ENCODE measurements at regions not wholly inside any gene's neighbourhood (a gene's known extent, or its start where the extent isn't known, plus 50 kb on each side); places are given as distances from the start of the nearest gene placed in this dataset.

DNA sequence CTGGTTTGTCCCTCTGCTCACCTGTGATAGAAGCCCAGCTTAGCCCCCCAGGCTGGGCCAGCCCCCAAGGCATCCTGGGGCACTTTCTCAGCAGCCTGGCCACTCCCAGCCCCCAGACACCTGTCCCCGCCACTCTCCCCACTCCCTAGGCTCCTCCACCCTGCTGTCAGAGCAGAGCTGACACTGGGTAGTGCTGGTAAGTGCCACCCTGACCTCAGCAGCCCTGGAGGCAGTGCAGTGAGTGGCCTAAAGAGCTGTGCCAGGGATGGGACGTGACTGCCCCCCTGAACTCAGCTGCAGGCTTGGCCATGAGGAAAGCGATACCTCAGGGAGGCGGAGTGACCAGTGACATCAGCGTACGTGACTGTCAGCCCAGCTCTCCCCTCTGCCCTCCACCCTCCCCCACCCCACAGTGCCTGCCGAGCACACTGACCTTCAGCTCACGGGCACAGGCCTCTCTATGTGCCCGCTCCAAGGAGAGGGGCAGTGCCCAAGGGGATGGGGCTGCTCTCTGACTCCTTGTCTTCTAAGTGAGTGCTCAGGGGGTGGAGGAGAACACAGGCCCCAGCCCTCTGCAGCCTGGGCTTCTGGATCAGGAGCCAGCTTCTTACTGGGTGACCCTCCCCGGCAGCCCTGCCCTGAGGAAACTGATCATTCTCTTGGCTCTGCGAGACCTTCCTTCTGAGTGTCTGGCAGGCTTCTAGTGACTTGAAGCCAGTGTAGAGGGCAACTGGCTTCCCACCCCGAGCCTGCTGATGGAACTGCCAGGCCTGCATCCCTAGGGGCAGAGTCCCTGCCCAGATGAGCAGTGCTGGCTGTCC lies 172.7 kb downstream of the MRPL14 start:
- Histone ChIP-seq H3K27me3 (ENCODE audit: control insufficient read depth, insufficient read depth, low read length) (no peaks in the 10 kb centered on the region), H3K36me3 (ENCODE audit: control insufficient read depth, insufficient read depth, low read length) (no peaks in the 10 kb centered on the region), H3K4me3 (ENCODE audit: low read depth, low read length) (no peak overlapping the region)
- DNase-seq (ENCODE audit: low read depth): no peak
- TF ChIP-seq, protein P1, sequence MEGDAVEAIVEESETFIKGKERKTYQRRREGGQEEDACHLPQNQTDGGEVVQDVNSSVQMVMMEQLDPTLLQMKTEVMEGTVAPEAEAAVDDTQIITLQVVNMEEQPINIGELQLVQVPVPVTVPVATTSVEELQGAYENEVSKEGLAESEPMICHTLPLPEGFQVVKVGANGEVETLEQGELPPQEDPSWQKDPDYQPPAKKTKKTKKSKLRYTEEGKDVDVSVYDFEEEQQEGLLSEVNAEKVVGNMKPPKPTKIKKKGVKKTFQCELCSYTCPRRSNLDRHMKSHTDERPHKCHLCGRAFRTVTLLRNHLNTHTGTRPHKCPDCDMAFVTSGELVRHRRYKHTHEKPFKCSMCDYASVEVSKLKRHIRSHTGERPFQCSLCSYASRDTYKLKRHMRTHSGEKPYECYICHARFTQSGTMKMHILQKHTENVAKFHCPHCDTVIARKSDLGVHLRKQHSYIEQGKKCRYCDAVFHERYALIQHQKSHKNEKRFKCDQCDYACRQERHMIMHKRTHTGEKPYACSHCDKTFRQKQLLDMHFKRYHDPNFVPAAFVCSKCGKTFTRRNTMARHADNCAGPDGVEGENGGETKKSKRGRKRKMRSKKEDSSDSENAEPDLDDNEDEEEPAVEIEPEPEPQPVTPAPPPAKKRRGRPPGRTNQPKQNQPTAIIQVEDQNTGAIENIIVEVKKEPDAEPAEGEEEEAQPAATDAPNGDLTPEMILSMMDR (IDR thresholded peaks at IDR 0.05; ENCODE audit: insufficient read depth, low read length, poor library complexity, severe bottlenecking): no peak

DNA sequence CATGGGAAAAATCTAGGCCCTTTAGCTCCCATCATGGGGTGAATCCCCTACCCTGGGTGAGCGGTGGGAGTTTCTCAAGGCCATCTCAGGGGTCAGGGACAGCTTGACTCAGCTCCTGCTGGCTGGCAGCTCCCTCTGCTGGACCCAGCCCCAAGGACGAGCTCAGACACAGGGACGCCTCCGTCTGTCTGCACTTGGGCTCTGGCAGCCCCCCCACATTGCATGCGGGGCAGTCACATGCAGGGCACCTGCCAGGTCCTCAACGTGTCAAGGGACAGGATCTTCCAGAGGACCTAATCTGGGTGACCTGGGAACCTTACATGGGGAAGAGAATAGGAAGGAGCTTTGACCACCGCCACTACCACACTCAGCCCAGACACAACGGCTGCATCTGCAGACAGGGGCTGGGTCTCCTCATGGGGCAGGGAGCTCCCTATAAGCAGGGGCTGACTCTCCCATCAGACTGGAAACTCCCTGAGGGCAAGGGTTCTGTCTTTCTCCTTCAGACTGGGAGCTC lies 173.4 kb downstream of the MRPL14 start:
- no peak for DNase-seq (ENCODE audit: low read depth)
- Histone ChIP-seq H3K27me3 (ENCODE audit: control insufficient read depth, insufficient read depth, low read length) (no peaks in the 10 kb centered on the region), H3K4me3 (ENCODE audit: low read depth, low read length) (no peak overlapping the region), H3K36me3 (ENCODE audit: control insufficient read depth, insufficient read depth, low read length) (no peaks in the 10 kb centered on the region)
- TF ChIP-seq, protein P1 (IDR thresholded peaks at IDR 0.05; ENCODE audit: insufficient read depth, low read length, poor library complexity, severe bottlenecking): peak; percentile 50

DNA sequence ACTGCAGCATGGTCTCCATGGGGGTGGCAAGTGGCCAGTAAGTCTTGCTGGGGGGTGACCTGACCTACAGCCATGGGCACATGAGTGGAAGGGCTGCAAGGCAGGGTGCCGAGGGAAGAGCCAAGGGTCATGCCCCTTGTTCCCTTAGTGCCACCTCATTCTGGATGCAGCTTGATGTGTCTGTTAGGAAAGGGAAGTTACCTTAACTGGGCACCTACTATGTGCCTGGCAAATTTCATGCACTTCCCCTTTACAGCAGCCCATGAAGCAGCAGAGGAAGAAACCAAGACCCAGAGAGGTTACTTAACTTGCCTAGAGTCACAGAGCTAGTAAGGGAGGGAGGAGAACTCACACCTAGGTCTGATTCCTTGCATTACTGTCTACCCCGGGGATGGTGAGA lies 174.0 kb downstream of the MRPL14 start:
- H3K27me3 ChIP-seq (ENCODE audit: control insufficient read depth, insufficient read depth, low read length): no peaks in the 10 kb centered on the region
- TF ChIP-seq, protein P1 (IDR thresholded peaks at IDR 0.05; ENCODE audit: insufficient read depth, low read length, poor library complexity, severe bottlenecking): no peak
- H3K36me3 ChIP-seq (ENCODE audit: control insufficient read depth, insufficient read depth, low read length): no peaks in the 10 kb centered on the region
- no peak overlapping the region for H3K4me3 ChIP-seq (ENCODE audit: low read depth, low read length)
- DNase-seq (ENCODE audit: low read depth): no peak

DNA sequence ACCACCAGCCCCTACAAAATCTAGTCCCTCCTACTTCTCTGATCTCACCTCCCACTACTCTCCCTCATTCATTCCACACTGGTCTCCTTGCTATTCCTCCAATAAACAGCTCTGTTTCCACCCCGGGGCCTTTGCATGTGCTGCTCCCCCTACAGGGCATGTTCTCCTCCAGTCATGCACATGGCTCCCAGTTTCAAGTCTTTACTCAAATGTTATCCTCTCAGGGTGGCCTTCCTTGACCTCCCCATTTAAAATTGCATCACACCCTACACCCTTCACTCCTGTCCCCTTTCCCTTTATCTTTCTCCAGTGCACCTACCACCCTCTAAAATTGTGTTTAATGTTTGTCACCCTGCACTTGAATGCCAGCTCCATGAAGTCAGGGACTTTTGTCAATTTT lies 174.5 kb downstream of the MRPL14 start:
- no peak for DNase-seq (ENCODE audit: low read depth)
- no peaks in the 10 kb centered on the region for H3K36me3 ChIP-seq (ENCODE audit: control insufficient read depth, insufficient read depth, low read length)
- H3K4me3 ChIP-seq (ENCODE audit: low read depth, low read length): no peak overlapping the region
- TF ChIP-seq, protein P1 (IDR thresholded peaks at IDR 0.05; ENCODE audit: insufficient read depth, low read length, poor library complexity, severe bottlenecking): no peak
- no peaks in the 10 kb centered on the region for H3K27me3 ChIP-seq (ENCODE audit: control insufficient read depth, insufficient read depth, low read length)

DNA sequence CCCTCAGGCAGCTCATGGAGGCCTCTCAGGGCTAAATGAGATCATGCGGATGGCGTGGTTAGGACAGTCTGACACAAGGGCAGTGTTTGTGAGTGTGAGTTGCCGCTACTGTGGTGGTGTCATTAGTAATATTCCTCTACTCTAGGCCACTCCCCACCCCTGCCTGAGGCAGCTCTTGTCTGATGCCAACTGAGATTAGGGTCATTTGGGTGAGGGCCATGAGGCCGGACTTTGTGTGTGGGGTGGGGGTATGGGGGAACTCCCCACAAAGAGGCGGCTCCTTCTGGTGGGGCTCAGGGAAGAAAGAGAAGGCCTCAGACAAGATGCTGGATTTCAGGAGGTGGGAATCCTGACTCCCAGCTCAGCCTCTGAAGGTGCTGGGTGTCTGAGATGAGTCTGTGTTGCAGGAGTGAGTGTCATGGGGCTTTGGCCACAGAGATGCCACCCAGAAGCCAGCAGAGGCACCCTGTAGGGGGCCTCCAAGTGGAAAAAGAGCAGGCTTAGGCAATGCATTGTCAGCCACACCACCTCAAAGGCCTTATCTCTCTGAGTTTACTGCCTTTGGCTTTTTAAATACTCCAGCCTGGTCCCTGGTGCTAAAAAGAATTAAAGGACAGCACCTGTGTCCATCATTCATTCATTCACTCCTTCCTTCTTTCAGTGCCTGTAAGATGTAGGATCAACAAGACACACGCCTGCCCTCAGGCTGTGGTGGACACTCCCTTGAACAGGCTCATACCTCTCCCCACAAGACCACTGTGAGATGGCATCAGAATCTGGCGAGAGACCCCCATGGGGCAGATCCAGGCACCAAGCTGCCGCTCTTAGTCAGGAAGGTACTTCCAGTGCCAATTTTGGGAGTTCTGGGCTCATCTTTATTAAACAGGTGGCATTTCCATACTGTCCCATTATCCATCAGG lies 175.2 kb downstream of the MRPL14 start:
- Histone ChIP-seq H3K4me3 (ENCODE audit: low read depth, low read length) (no peak overlapping the region), H3K27me3 (ENCODE audit: control insufficient read depth, insufficient read depth, low read length) (no peaks in the 10 kb centered on the region), H3K36me3 (ENCODE audit: control insufficient read depth, insufficient read depth, low read length) (no peaks in the 10 kb centered on the region)
- DNase-seq (ENCODE audit: low read depth): no peak
- TF ChIP-seq, protein P1 (IDR thresholded peaks at IDR 0.05; ENCODE audit: insufficient read depth, low read length, poor library complexity, severe bottlenecking): no peak
